Liver (tissue), 8 donors: ENCODE measurements at regions not wholly inside any gene's neighbourhood (a gene's known extent, or its start where the extent isn't known, plus 50 kb on each side); places are given as distances from the start of the nearest gene placed in this dataset.

ENCODE experiments used
- DNase-seq: peaks from one replicate; pipeline ENCODE4 v3.0.0-alpha.2; 2017; ENCODE audit warnings: low spot score
- H3K27ac ChIP-seq, 2 donors: one replicate each; pipeline ENCODE4 v1.7.0; 2013; ENCODE audit warnings: inconsistent platforms in 2 of 2, low read length in 2 of 2, control low read depth in 1 of 2, low read depth in 1 of 2, mild to moderate bottlenecking in 1 of 2
- H3K27me3 ChIP-seq, 4 donors: one replicate each; pipeline versions ENCODE4 v1.6.1 to v1.7.0; 2013; ENCODE audit warnings: low read length in 3 of 4, inconsistent platforms in 1 of 4, mild to moderate bottlenecking in 1 of 4, moderate library complexity in 1 of 4; ENCODE audit not compliant: control insufficient read depth in 4 of 4, insufficient read depth in 4 of 4
- H3K36me3 ChIP-seq, 4 donors: one replicate each; pipeline versions ENCODE4 v1.6.1 to v1.7.0; 2013; ENCODE audit warnings: low read length in 3 of 4, mild to moderate bottlenecking in 3 of 4, low read depth in 1 of 4, moderate library complexity in 1 of 4; ENCODE audit not compliant: control insufficient read depth in 4 of 4, insufficient read depth in 3 of 4
- H3K4me1 ChIP-seq, 4 donors: one replicate each; pipeline versions ENCODE4 v1.6.1 to v1.7.0; 2013; ENCODE audit warnings: low read length in 3 of 4, mild to moderate bottlenecking in 3 of 4, moderate library complexity in 1 of 4; ENCODE audit not compliant: control insufficient read depth in 4 of 4, insufficient read depth in 4 of 4
- H3K4me3 ChIP-seq, 3 donors: one replicate each; pipeline versions ENCODE4 v1.6.1 to v1.7.0; 2013; ENCODE audit warnings: low read length in 3 of 3, control low read depth in 1 of 3, low read depth in 1 of 3, mild to moderate bottlenecking in 1 of 3
- H3K9ac ChIP-seq, 2 donors: one replicate each; pipeline ENCODE4 v1.7.0; 2013; ENCODE audit warnings: low read length in 2 of 2, mild to moderate bottlenecking in 2 of 2, moderate library complexity in 2 of 2, control low read depth in 1 of 2, low read depth in 1 of 2
- H3K9me3 ChIP-seq, 4 donors: one replicate each; pipeline versions ENCODE4 v1.6.1 to v1.7.0; 2013; ENCODE audit warnings: low read length in 3 of 4; ENCODE audit not compliant: control insufficient read depth in 4 of 4
- CTCF ChIP-seq: fragments of 150-350 bp; IDR thresholded peaks from 2 replicates; pipeline ENCODE4 v1.5.1; 2017; ENCODE audit warnings: improper control_type of control experiment, low read depth, low read length; ENCODE audit not compliant: missing input control
- EGR1 ChIP-seq, 2 donors: IDR thresholded peaks; 2 replicates each; pipeline ENCODE4 v1.6.1; 2016 to 2018; ENCODE audit warnings: antibody characterized with exemption in 2 of 2, low read depth in 2 of 2
- FOXA1 ChIP-seq: IDR thresholded peaks from 2 replicates; pipeline ENCODE4 v1.6.1; 2016; ENCODE audit warnings: antibody characterized with exemption
- FOXA2 ChIP-seq: IDR thresholded peaks from 2 replicates; pipeline ENCODE4 v1.6.1; 2016; ENCODE audit warnings: antibody characterized with exemption
- GABPA ChIP-seq, 2 donors: IDR thresholded peaks in 1 of 2; conservative IDR thresholded peaks in 1 of 2; 2 replicates each; pipeline ENCODE4 v1.6.1; 2016; ENCODE audit warnings: antibody characterized with exemption in 2 of 2, mild to moderate bottlenecking in 1 of 2, moderate library complexity in 1 of 2
- HNF4A ChIP-seq, 2 donors: conservative IDR thresholded peaks; 2 replicates each; pipeline ENCODE4 v1.6.1; 2016; ENCODE audit warnings: antibody characterized with exemption in 2 of 2, mild to moderate bottlenecking in 2 of 2
- HNF4G ChIP-seq: IDR thresholded peaks from 2 replicates; pipeline ENCODE4 v1.6.1; 2016; ENCODE audit warnings: antibody characterized with exemption
- JUND ChIP-seq, 2 donors: IDR thresholded peaks; 2 replicates each; pipeline ENCODE4 v1.6.1; 2016; ENCODE audit warnings: antibody characterized with exemption in 2 of 2
- NR2F2 ChIP-seq: IDR thresholded peaks from 2 replicates; pipeline ENCODE4 v1.6.1; 2016; ENCODE audit warnings: antibody characterized with exemption
- RAD21 ChIP-seq, 2 donors: IDR thresholded peaks; 2 replicates each; pipeline ENCODE4 v1.6.1; 2016; ENCODE audit warnings: antibody characterized with exemption in 2 of 2, mild to moderate bottlenecking in 2 of 2
- REST ChIP-seq: IDR thresholded peaks from 2 replicates; pipeline ENCODE4 v1.6.1; 2016; ENCODE audit warnings: antibody characterized with exemption, mild to moderate bottlenecking
- RXRA ChIP-seq, 2 donors: IDR thresholded peaks; 2 replicates each; pipeline ENCODE4 v1.6.1; 2017 to 2018; ENCODE audit warnings: antibody characterized with exemption in 2 of 2, mild to moderate bottlenecking in 1 of 2
- SP1 ChIP-seq: IDR thresholded peaks from 2 replicates; pipeline ENCODE4 v1.6.1; 2018; ENCODE audit warnings: antibody characterized with exemption, mild to moderate bottlenecking
- TAF1 ChIP-seq: conservative IDR thresholded peaks from 2 replicates; pipeline ENCODE4 v1.6.1; 2016; ENCODE audit warnings: antibody characterized with exemption, mild to moderate bottlenecking
- YY1 ChIP-seq: IDR thresholded peaks from 2 replicates; pipeline ENCODE4 v1.6.1; 2016; ENCODE audit warnings: antibody characterized with exemption, mild to moderate bottlenecking
- ZBTB33 ChIP-seq: IDR thresholded peaks from 2 replicates; pipeline ENCODE4 v1.6.1; 2016; ENCODE audit warnings: antibody characterized with exemption
- WGBS: extraction: QIAGEN DNeasy Blood & Tissue Kit; methylation state at CpG from one replicate; pipeline ENCODE4 v1.1.7; 2013; 5-methylcytosine and 5-hydroxymethylcytosine counted together
- TF ChIP-seq, protein P1 (sequence below): IDR thresholded peaks from 2 replicates; pipeline ENCODE4 v1.6.1; 2016; ENCODE audit warnings: antibody characterized with exemption
- TF ChIP-seq, protein P2 (sequence below): IDR thresholded peaks from 2 replicates; pipeline ENCODE4 v1.6.1; 2016; ENCODE audit warnings: antibody characterized with exemption
- donor health status: healthy.
- donor health status: healthy.
- donor health status: healthy.
- donor health status: healthy.
- donor health status: healthy.

DNA sequence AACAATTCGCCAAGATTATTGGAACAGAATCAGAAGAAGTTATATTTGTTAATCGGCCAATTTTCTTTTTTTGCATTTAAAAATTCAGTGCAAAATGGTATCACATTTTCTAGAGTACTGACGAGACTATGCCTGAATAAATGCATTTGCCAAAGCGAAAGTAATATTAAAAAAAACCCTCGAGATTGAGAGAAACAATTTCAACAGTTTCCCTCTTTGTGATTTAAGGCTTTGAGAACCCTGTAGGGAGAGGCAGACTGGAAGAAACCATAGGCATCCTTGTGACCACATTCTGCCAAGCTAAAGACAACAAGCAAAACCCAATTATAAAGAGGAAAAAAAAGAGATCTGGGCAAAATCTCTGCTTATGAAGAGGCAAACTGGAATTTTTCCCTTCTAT lies 218.1 kb upstream of the GK2 start:
- peaks cover 0 to 2% (median 0%) of the 10 kb centered on the region in 4 donors for H3K9me3 ChIP-seq
- TF ChIP-seq HNF4G (no peak), RXRA (IDR thresholded peaks at IDR 0.05) (no peak), ZBTB33 (no peak), TAF1 (no peak), EGR1 (IDR thresholded peaks at IDR 0.05; ENCODE audit: low read depth in 2 of 2) (no peak), YY1 (no peak), RAD21 (IDR thresholded peaks at IDR 0.05) (no peak), FOXA1 (no peak), CTCF (no peak), JUND (IDR thresholded peaks at IDR 0.05) (no peak), FOXA2 (no peak), REST (no peak), GABPA (IDR thresholded peaks at IDR 0.05 in 1 of 2, conservative IDR thresholded peaks at IDR 0.05 in 1 of 2) (no peak), HNF4A (conservative IDR thresholded peaks at IDR 0.05) (no peak)
- TF ChIP-seq, protein P1, sequence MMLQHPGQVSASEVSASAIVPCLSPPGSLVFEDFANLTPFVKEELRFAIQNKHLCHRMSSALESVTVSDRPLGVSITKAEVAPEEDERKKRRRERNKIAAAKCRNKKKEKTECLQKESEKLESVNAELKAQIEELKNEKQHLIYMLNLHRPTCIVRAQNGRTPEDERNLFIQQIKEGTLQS = no peak
- H3K27ac ChIP-seq = no peak overlapping the region
- H3K4me3 ChIP-seq = no peak overlapping the region
- H3K27me3 ChIP-seq = peaks cover 0 to 3% (median 0%) of the 10 kb centered on the region in 4 donors
- H3K4me1 ChIP-seq = no peaks in the 10 kb centered on the region
- no peak overlapping the region for H3K9ac ChIP-seq
- WGBS = 64% methylated on average over 5 of the region's 5 CpGs
- no peak for DNase-seq
- no peaks in the 10 kb centered on the region for H3K36me3 ChIP-seq

DNA sequence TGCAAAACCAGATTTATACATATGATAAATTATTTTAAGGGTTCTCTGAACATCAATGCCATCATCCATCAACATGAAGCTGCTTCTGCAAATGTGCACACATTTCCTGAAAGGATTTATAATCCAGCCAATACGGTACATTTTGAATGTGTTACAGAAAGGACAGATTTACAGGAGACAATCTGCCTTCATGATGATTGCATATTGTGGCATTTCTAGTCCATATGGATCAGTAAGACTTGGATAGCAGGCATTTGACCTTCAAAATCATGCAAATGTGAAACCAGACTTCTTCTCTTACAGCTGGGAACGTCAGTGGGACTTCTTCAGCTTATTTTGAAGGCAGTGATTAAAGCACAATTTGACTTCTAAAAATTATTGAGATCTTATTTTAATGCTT lies 217.3 kb upstream of the GK2 start:
- Histone ChIP-seq H3K4me3 (no peak overlapping the region), H3K27ac (no peak overlapping the region), H3K36me3 (no peaks in the 10 kb centered on the region), H3K9ac (no peak overlapping the region), H3K9me3 (peaks cover 0 to 2% (median 0%) of the 10 kb centered on the region in 4 donors), H3K4me1 (no peaks in the 10 kb centered on the region), H3K27me3 (peaks cover 0 to 3% (median 0%) of the 10 kb centered on the region in 4 donors)
- WGBS = 52% methylated on average over 2 of the region's 2 CpGs
- no peak for DNase-seq
- TF ChIP-seq SP1 (no peak), GABPA (IDR thresholded peaks at IDR 0.05 in 1 of 2, conservative IDR thresholded peaks at IDR 0.05 in 1 of 2) (no peak), FOXA1 (no peak), HNF4G (no peak), NR2F2 (no peak), EGR1 (IDR thresholded peaks at IDR 0.05; ENCODE audit: low read depth in 2 of 2) (no peak), REST (no peak), RAD21 (IDR thresholded peaks at IDR 0.05) (no peak), HNF4A (conservative IDR thresholded peaks at IDR 0.05) (no peak), RXRA (IDR thresholded peaks at IDR 0.05) (no peak), JUND (IDR thresholded peaks at IDR 0.05) (no peak), FOXA2 (no peak), TAF1 (no peak), YY1 (no peak)
- TF ChIP-seq, protein P1 = no peak
- TF ChIP-seq, protein P2, sequence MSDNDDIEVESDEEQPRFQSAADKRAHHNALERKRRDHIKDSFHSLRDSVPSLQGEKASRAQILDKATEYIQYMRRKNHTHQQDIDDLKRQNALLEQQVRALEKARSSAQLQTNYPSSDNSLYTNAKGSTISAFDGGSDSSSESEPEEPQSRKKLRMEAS = no peak
